HepG2 (cell line): ENCODE measurements at regions not wholly inside any gene's neighbourhood (a gene's known extent, or its start where the extent isn't known, plus 50 kb on each side); places are given as distances from the start of the nearest gene placed in this dataset.
A peak's percentile ranks its signal among the peaks of the same experiment; 100 is the strongest.

Experiments used
- AGO1 ChIP-seq: fragments of 200-400 bp; formaldehyde crosslinking; IDR thresholded peaks from 2 replicates; pipeline ENCODE4 v1.6.1; 2017; ENCODE audit warnings: mild to moderate bottlenecking, low read depth, low read length, moderate library complexity; ENCODE audit not compliant: poor library complexity, severe bottlenecking
- ATAD3A ChIP-seq: sonication (generic); formaldehyde crosslinking; IDR thresholded peaks from 2 replicates; pipeline ENCODE4 v1.4.0; 2020; ENCODE audit warnings: missing genetic modification reagents
- ATF7-NPFF ChIP-seq: sonication (generic); formaldehyde crosslinking; IDR thresholded peaks from 2 replicates; pipeline ENCODE4 v1.8.1; 2023; ENCODE audit warnings: mild to moderate bottlenecking, low read depth, missing genetic modification reagents, moderate library complexity
- CREM ChIP-seq, 2 experiments: sonication (generic) in 1 of 2; formaldehyde crosslinking in 1 of 2; IDR thresholded peaks; 2 replicates each; pipeline versions ENCODE4 v1.4.0 to v1.6.1; 2016 to 2020; ENCODE audit warnings: antibody characterized with exemption in 1 of 2, mild to moderate bottlenecking in 1 of 2, missing genetic modification reagents in 1 of 2
- DR1 ChIP-seq: sonication (generic); formaldehyde crosslinking; IDR thresholded peaks from 2 replicates; pipeline ENCODE4 v1.8.0; 2021; ENCODE audit warnings: mild to moderate bottlenecking, missing genetic modification reagents, inconsistent platforms
- HMG20B ChIP-seq: conservative IDR thresholded peaks from 2 replicates; pipeline ENCODE4 v1.6.1; 2016; ENCODE audit warnings: missing genetic modification reagents, missing compliant biosample characterization
- HNRNPH1 ChIP-seq: fragments of 200-400 bp; formaldehyde crosslinking; optimal IDR thresholded peaks from 2 replicates; pipeline ENCODE3; 2017; ENCODE audit warnings: mild to moderate bottlenecking, low read depth, low read length
- KAT2B ChIP-seq: fragments of 150-350 bp; IDR thresholded peaks from 2 replicates; pipeline ENCODE4 v1.6.1; 2014; ENCODE audit warnings: low read depth, low read length, borderline replicate concordance
- NKX3-1 ChIP-seq: sonication (generic); formaldehyde crosslinking; IDR thresholded peaks from 2 replicates; pipeline ENCODE4 v1.5.0; 2020; ENCODE audit warnings: missing genetic modification reagents
- POGZ ChIP-seq: sonication (generic); formaldehyde crosslinking; IDR thresholded peaks from 2 replicates; pipeline ENCODE4 v1.4.0; 2020; ENCODE audit warnings: mild to moderate bottlenecking, missing genetic modification reagents
- SETDB1 ChIP-seq: sonication (generic); formaldehyde crosslinking; IDR thresholded peaks from 2 replicates; pipeline ENCODE4 v1.5.1; 2020; ENCODE audit warnings: missing genetic modification reagents, mild to moderate bottlenecking, borderline replicate concordance
- SMAD1 ChIP-seq: sonication (generic); formaldehyde crosslinking; IDR thresholded peaks from 2 replicates; pipeline ENCODE4 v1.4.0; 2020; ENCODE audit warnings: missing genetic modification reagents, low read depth, mild to moderate bottlenecking, borderline replicate concordance
- SRSF1 ChIP-seq: fragments of 200-400 bp; formaldehyde crosslinking; optimal IDR thresholded peaks from 2 replicates; pipeline ENCODE3; 2017; ENCODE audit warnings: mild to moderate bottlenecking, low read depth, low read length, moderate library complexity
- TEAD2 ChIP-seq: sonication (generic); formaldehyde crosslinking; IDR thresholded peaks from 2 replicates; pipeline ENCODE4 v1.9.0; 2021; ENCODE audit warnings: missing genetic modification reagents
- ZFP41 ChIP-seq: sonication (generic); formaldehyde crosslinking; IDR thresholded peaks from 2 replicates; pipeline ENCODE4 v1.4.0; 2020; ENCODE audit warnings: mild to moderate bottlenecking, missing genetic modification reagents, borderline replicate concordance
- ZNF136 ChIP-seq: sonication (generic); formaldehyde crosslinking; IDR thresholded peaks from 2 replicates; pipeline ENCODE4 v1.8.1; 2022; ENCODE audit warnings: low read depth, mild to moderate bottlenecking, moderate library complexity, missing genetic modification reagents
- ZNF251 ChIP-seq: sonication (generic); formaldehyde crosslinking; IDR thresholded peaks from 2 replicates; pipeline ENCODE4 v1.9.0; 2021; ENCODE audit warnings: mild to moderate bottlenecking, missing genetic modification reagents
- ZNF274 ChIP-seq: sonication (generic); formaldehyde crosslinking; IDR thresholded peaks from 2 replicates; pipeline ENCODE4 v1.5.1; 2020; ENCODE audit warnings: mild to moderate bottlenecking, missing genetic modification reagents
- ZNF3 ChIP-seq: IDR thresholded peaks from 2 replicates; pipeline ENCODE4 v1.7.0; 2017; ENCODE audit warnings: inconsistent platforms
- ZNF562 ChIP-seq: sonication (generic); formaldehyde crosslinking; IDR thresholded peaks from 2 replicates; pipeline ENCODE4 v1.8.0; 2022; ENCODE audit warnings: missing genetic modification reagents, borderline replicate concordance
- ZNF772 ChIP-seq: sonication (generic); formaldehyde crosslinking; IDR thresholded peaks from 2 replicates; pipeline ENCODE4 v1.5.0; 2020; ENCODE audit warnings: mild to moderate bottlenecking, missing genetic modification reagents
- TF ChIP-seq, protein P1 (sequence below): sonication (generic); formaldehyde crosslinking; IDR thresholded peaks from 2 replicates; pipeline ENCODE4 v1.4.0; 2020; ENCODE audit warnings: missing genetic modification reagents, borderline replicate concordance
- TF ChIP-seq, protein P2 (sequence below): sonication (generic); formaldehyde crosslinking; IDR thresholded peaks from 2 replicates; pipeline ENCODE4 v1.4.0; 2020; ENCODE audit warnings: missing genetic modification reagents, mild to moderate bottlenecking, borderline replicate concordance
- TF ChIP-seq, protein P3 (sequence below): sonication (generic); formaldehyde crosslinking; IDR thresholded peaks from 2 replicates; pipeline ENCODE4 v1.8.0; 2022; ENCODE audit warnings: mild to moderate bottlenecking, missing genetic modification reagents, borderline replicate concordance

DNA sequence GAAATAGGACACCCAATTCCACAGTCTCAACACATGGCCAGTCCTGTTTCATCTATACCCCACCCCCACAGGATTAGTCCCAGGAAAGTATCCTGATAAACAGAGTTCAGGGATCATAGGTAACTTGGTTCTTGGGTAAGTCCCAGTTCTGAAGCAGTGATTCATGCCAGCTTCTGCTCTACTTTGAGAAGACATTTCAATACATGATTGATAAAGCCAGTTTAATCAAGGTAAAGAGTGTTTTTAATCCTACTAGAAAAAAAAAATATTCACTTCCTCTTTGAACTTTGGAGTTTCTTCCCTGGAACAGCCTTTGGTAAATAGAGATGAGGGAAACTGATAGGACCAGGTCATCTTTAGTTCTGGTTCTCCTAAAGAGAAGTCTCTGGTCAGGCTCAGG, 142.4 kb downstream of the TLR5 start (continued):
- TF ChIP-seq TEAD2 (CRISPR knock-in tag) (no peak), ZNF136 (CRISPR knock-in tag) (no peak), ZNF251 (CRISPR knock-in tag) (no peak), SRSF1 (no peak), ZNF3 (no peak), HMG20B (CRISPR knock-in tag) (no peak), HNRNPH1 (no peak), KAT2B (no peak), DR1 (CRISPR knock-in tag) (no peak), SETDB1 (no peak), AGO1 (no peak), NKX3-1 (CRISPR knock-in tag) (no peak), ZNF274 (CRISPR knock-in tag) (no peak), ZNF772 (no peak), CREM (IDR thresholded peaks at IDR 0.05) (no peak), CREM (CRISPR knock-in tag; IDR thresholded peaks at IDR 0.05) (no peak), ZFP41 (CRISPR knock-in tag) (no peak), ZNF562 (CRISPR knock-in tag) (no peak), POGZ (CRISPR knock-in tag) (peak; percentile 69), SMAD1 (CRISPR knock-in tag) (no peak), ATF7-NPFF (CRISPR knock-in tag) (no peak), ATAD3A (CRISPR knock-in tag) (no peak)
- TF ChIP-seq, protein P1, sequence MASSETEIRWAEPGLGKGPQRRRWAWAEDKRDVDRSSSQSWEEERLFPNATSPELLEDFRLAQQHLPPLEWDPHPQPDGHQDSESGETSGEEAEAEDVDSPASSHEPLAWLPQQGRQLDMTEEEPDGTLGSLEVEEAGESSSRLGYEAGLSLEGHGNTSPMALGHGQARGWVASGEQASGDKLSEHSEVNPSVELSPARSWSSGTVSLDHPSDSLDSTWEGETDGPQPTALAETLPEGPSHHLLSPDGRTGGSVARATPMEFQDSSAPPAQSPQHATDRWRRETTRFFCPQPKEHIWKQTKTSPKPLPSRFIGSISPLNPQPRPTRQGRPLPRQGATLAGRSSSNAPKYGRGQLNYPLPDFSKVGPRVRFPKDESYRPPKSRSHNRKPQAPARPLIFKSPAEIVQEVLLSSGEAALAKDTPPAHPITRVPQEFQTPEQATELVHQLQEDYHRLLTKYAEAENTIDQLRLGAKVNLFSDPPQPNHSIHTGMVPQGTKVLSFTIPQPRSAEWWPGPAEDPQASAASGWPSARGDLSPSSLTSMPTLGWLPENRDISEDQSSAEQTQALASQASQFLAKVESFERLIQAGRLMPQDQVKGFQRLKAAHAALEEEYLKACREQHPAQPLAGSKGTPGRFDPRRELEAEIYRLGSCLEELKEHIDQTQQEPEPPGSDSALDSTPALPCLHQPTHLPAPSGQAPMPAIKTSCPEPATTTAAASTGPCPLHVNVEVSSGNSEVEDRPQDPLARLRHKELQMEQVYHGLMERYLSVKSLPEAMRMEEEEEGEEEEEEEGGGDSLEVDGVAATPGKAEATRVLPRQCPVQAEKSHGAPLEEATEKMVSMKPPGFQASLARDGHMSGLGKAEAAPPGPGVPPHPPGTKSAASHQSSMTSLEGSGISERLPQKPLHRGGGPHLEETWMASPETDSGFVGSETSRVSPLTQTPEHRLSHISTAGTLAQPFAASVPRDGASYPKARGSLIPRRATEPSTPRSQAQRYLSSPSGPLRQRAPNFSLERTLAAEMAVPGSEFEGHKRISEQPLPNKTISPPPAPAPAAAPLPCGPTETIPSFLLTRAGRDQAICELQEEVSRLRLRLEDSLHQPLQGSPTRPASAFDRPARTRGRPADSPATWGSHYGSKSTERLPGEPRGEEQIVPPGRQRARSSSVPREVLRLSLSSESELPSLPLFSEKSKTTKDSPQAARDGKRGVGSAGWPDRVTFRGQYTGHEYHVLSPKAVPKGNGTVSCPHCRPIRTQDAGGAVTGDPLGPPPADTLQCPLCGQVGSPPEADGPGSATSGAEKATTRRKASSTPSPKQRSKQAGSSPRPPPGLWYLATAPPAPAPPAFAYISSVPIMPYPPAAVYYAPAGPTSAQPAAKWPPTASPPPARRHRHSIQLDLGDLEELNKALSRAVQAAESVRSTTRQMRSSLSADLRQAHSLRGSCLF (CRISPR knock-in tag) = no peak
- TF ChIP-seq, protein P2, sequence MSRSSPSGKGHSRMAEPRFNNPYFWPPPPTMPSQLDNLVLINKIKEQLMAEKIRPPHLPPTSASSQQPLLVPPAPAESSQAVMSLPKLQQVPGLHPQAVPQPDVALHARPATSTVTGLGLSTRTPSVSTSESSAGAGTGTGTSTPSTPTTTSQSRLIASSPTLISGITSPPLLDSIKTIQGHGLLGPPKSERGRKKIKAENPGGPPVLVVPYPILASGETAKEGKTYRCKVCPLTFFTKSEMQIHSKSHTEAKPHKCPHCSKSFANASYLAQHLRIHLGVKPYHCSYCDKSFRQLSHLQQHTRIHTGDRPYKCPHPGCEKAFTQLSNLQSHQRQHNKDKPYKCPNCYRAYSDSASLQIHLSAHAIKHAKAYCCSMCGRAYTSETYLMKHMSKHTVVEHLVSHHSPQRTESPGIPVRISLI (CRISPR knock-in tag) = 0 out of 2 replicates have a peak, but pooled peaks have one; percentile 54
- TF ChIP-seq, protein P3, sequence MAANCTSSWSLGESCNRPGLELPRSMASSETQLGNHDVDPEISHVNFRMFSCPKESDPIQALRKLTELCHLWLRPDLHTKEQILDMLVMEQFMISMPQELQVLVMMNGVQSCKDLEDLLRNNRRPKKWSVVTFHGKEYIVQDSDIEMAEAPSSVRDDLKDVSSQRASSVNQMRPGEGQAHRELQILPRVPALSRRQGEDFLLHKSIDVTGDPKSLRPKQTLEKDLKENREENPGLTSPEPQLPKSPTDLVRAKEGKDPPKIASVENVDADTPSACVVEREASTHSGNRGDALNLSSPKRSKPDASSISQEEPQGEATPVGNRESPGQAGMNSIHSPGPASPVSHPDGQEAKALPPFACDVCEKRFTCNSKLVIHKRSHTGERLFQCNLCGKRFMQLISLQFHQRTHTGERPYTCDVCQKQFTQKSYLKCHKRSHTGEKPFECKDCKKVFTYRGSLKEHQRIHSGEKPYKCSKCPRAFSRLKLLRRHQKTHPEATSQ (CRISPR knock-in tag) = no peak
